GM12872 (cell line): ENCODE measurements at regions not wholly inside any gene's neighbourhood (a gene's known extent, or its start where the extent isn't known, plus 50 kb on each side); places are given as distances from the start of the nearest gene placed in this dataset.

Experiments
- TF ChIP-seq, protein P1 (sequence below): IDR thresholded peaks from 3 replicates; pipeline ENCODE4 v1.5.1; 2011; ENCODE audit warnings: low read depth, mild to moderate bottlenecking, low read length, moderate library complexity; ENCODE audit not compliant: insufficient read depth

DNA sequence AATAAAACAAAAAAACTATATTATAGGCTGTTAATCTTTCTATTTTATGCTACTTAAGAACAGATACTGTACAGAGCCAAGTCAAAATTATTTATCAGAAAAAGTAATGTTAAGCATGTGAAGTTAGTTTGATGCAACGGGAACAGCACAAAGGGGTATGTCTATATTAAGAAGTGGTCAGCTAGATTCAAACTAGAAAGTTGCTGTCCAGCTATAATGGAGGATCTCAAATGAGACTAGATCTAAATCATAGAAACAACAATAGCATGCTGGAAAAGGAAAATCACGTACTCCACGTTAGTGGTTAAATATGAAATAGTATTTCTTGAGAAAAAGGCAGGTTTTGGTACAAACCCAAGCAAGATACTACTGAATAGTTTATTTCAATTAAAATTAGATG, 1124.0 kb downstream of the GRIK2 start:
- TF ChIP-seq, protein P1, sequence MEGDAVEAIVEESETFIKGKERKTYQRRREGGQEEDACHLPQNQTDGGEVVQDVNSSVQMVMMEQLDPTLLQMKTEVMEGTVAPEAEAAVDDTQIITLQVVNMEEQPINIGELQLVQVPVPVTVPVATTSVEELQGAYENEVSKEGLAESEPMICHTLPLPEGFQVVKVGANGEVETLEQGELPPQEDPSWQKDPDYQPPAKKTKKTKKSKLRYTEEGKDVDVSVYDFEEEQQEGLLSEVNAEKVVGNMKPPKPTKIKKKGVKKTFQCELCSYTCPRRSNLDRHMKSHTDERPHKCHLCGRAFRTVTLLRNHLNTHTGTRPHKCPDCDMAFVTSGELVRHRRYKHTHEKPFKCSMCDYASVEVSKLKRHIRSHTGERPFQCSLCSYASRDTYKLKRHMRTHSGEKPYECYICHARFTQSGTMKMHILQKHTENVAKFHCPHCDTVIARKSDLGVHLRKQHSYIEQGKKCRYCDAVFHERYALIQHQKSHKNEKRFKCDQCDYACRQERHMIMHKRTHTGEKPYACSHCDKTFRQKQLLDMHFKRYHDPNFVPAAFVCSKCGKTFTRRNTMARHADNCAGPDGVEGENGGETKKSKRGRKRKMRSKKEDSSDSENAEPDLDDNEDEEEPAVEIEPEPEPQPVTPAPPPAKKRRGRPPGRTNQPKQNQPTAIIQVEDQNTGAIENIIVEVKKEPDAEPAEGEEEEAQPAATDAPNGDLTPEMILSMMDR = no peak

DNA sequence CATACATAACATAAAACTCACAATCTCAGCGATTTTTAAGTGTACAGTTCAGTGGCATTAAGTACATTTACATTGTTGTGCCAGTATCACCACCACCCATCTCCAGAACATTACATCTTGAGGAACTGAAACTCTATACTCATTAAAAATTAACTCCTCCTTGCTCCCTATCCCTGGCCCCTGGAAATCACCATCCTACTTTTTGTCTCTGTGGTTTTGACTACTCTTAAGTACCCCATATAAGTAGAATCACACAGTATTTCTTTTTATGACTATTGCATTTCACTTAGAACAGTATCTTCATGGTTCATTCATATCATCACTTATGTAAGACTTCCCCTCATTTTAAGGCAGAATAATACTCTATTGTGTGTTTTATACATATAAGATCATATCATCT, 1108.1 kb downstream of the GRIK2 start:
- TF ChIP-seq, protein P1 = no peak

DNA sequence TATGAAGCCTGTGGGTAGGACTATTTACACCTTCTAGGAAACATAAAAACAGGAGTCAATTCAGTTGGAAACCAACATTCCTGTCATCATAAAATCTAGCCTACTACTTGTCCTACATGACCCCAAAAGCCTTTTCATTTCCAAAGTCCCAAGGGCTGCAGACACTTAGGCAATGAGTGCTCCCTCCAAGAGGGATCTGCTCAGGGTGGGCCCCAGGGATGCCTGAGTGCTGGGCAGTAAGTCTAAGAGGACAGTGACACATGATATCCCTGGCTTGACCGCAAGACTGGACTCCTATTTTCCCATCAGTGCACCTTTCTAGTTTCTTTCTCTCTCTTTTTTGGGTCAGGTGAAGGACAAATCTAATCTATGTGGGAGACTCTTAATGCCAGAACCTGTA, 1101.3 kb downstream of the GRIK2 start:
- TF ChIP-seq, protein P1 = no peak

DNA sequence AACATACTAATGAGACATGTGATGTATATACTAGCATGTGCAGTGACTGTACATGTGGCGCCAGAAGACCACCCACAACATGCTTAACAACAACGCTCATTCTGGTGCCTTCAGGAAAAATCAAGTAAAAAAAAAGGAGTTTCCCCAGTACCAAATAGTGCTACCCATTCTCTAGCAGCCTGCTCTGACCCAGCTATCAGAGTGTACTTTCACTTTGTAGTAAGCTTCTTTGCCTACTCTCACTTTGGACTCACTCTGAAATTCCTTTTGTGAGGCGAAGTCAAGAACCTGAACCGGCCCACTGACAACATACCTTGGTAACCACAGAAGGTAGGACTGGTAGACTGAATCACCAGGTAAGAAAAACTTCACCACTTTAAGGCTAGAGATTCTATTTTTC, 1100.0 kb downstream of the GRIK2 start:
- TF ChIP-seq, protein P1 = no peak

DNA sequence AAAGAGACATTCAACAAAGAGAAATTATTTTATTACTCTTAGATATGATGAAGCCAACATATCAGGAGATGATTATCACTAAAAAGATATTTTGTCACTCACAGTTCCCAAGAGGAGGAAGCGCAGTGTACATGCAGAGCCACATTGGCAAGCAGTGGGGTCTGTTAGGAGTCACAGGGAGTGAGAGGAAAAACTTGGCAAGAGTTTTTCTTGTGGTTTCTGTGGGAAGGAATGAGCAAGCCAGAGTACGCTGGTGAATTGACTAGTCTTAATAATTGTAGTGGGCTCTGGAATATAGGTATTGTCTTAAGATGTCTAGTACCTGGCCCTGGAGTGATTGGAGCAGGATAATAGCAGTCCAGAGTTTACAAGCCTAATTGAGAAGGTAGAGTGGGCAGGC, 1095.2 kb downstream of the GRIK2 start:
- TF ChIP-seq, protein P1 = no peak

DNA sequence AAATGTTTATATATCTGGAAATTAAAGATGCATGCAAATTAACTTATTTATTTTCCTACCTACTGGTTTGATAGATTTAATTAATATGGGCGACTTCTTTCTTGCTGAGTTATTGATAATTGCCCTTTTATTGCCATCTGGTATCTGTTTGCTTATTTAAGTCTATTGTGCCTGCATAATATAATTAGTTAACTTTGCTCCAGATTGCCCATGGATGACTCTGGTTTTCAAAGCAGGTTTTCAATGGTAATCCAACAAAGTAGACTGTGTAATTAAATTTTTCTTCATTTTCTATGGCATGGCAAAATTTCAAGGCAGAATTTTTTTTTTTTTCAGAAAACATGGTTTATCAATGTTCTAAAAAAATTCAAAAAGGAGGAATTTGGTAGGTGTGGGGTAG, 1092.0 kb downstream of the GRIK2 start:
- TF ChIP-seq, protein P1 = no peak

DNA sequence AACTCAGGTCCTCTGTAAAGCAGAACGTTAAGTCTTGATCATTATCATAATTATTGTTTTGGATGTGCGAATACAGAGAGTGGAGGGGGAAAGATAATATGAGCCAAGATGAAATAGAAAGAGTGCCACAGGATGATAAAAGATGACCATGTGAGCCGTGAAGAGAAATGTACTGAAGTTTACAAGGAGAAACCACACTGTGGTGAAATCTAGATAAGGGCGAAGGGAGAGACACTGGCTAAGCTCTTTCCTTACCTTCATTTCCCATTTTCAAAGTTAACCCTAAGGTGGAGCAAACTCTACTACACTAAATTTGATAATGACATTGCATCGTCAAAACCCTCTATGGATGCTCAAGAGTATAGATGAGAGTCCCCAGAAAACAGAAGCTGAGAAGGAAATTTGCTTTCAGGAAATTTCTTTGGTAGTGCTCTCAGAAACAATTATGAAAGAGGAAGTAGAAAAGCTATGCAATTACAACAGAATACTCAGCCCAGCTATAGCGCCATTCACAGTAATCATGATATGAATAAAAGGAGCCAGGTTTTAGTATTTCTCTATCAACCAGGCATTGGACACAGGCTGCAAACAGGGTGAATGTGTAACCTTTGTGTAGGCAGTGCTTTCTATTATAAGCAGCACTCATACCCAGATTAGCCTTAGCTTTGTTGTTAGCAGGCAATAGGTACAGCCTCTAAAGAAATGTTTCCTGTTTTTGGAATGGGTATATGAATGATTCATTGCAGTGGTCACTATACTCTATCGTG, 1080.7 kb downstream of the GRIK2 start:
- TF ChIP-seq, protein P1 = no peak

DNA sequence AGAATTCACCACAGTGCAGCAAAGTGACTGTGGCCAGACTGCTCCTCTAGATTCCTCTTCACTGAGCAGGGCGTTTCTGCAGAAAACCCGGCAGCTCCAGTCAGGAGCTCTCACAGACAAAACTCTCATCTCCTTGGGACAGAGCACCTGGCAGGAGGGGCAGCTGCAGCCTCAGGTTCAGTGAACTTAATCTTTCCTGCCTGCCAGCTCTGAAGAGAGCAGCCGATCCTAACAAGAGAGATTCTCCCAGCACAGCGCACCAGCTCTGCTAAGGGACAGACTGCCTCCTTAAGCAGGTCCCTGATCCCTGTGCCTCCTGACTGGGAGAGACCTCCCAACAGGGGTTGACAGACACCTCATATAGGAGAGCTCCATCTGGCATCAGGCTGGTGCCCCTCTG, 1065.5 kb downstream of the GRIK2 start:
- TF ChIP-seq, protein P1 = no peak
